Esophagus muscularis mucosa (tissue), 4 donors: ENCODE measurements at regions not wholly inside any gene's neighbourhood (a gene's known extent, or its start where the extent isn't known, plus 50 kb on each side); places are given as distances from the start of the nearest gene placed in this dataset.

Experiments
- CTCF ChIP-seq, 3 experiments: fragments of 200-600 bp in 2 of 3; fragments of 450-650 bp in 1 of 3; sonication (generic) in 2 of 3; IDR thresholded peaks; one replicate each; pipeline ENCODE4 v1.5.1; 2017 to 2019; ENCODE audit warnings: antibody characterized with exemption in 3 of 3, mild to moderate bottlenecking in 2 of 3, moderate library complexity in 1 of 3
- EP300 ChIP-seq: sonication (generic); formaldehyde crosslinking; IDR thresholded peaks from one replicate; pipeline ENCODE4 v1.6.1; 2017; ENCODE audit warnings: antibody characterized with exemption
- POLR2A ChIP-seq: fragments of 450-650 bp; IDR thresholded peaks from one replicate; pipeline ENCODE4 v1.6.1; 2017; ENCODE audit warnings: antibody characterized with exemption, moderate library complexity, mild to moderate bottlenecking, low read depth

- TF ChIP-seq POLR2A (no peak), EP300 (no peak), CTCF (IDR thresholded peaks at IDR 0.05) (no peak)
Measured at GRCh38 chr12:84789184-84789583, 123.4 kb downstream of the SLC6A15 start.
